GM23338 (cell line): ENCODE measurements at regions not wholly inside any gene's neighbourhood (a gene's known extent, or its start where the extent isn't known, plus 50 kb on each side); places are given as distances from the start of the nearest gene placed in this dataset.

Experiments
- ATAC-seq: fragments of 200-7000 bp; cut with Tn5 transposase; 3 replicates; pipeline ENCODE4 v1.9.1; 2020
- DNase-seq: peaks from one replicate; pipeline ENCODE4 v3.0.0-alpha.2; 2015; ENCODE audit warnings: low spot score
- H2AFZ ChIP-seq: fragments of 200-600 bp; sonication (generic); 2 replicates; pipeline ENCODE4 v1.8.0; 2016; ENCODE audit warnings: antibody characterized with exemption, mild to moderate bottlenecking, moderate library complexity
- H3F3A ChIP-seq: fragments of 200-600 bp; sonication (generic); replicated peaks from 2 replicates; pipeline ENCODE4 v1.8.0; 2017; ENCODE audit warnings: antibody characterized with exemption, mixed run types, low read depth
- H3K27ac ChIP-seq: fragments of 200-600 bp; sonication (generic); 2 replicates; pipeline ENCODE4 v1.6.1; 2016; ENCODE audit warnings: low read depth
- H3K27me3 ChIP-seq: fragments of 200-600 bp; sonication (generic); 2 replicates; pipeline ENCODE4 v1.8.0; 2016; ENCODE audit warnings: mild to moderate bottlenecking, mixed run types, moderate library complexity; ENCODE audit not compliant: insufficient read depth
- H3K36me3 ChIP-seq: fragments of 200-600 bp; sonication (generic); 2 replicates; pipeline ENCODE4 v1.8.0; 2016; ENCODE audit warnings: mild to moderate bottlenecking; ENCODE audit not compliant: insufficient read depth
- H3K4me1 ChIP-seq: fragments of 200-600 bp; sonication (generic); 2 replicates; pipeline ENCODE4 v1.8.0; 2016; ENCODE audit warnings: mild to moderate bottlenecking, moderate library complexity; ENCODE audit not compliant: insufficient read depth
- H3K4me2 ChIP-seq: fragments of 200-600 bp; sonication (generic); 2 replicates; pipeline ENCODE4 v1.7.1; 2017; ENCODE audit warnings: mixed run types
- H3K4me3 ChIP-seq: fragments of 200-600 bp; sonication (generic); 2 replicates; pipeline ENCODE4 v1.6.1; 2016; ENCODE audit warnings: mixed run types
- H3K79me2 ChIP-seq: fragments of 200-600 bp; sonication (generic); replicated peaks from 2 replicates; pipeline ENCODE4 v1.8.0; 2017; ENCODE audit warnings: mild to moderate bottlenecking; ENCODE audit not compliant: insufficient read depth
- H3K9me2 ChIP-seq: fragments of 200-600 bp; sonication (generic); 2 replicates; pipeline ENCODE4 v1.8.0; 2017; ENCODE audit not compliant: insufficient read depth
- H4K20me1 ChIP-seq: fragments of 200-600 bp; sonication (generic); replicated peaks from 2 replicates; pipeline ENCODE4 v1.8.0; 2017; ENCODE audit warnings: mild to moderate bottlenecking; ENCODE audit not compliant: insufficient read depth
- H3K27ac Mint-ChIP-seq: 2 replicates; pipeline ENCODE4 v1.8.0; 2020; ENCODE audit warnings: inconsistent platforms, mild to moderate bottlenecking, moderate library complexity, mixed read lengths
- H3K27me3 Mint-ChIP-seq: 3 replicates; pipeline ENCODE4 v1.8.0; 2022; ENCODE audit warnings: low read depth, mild to moderate bottlenecking, moderate library complexity, mixed read lengths, inconsistent platforms; ENCODE audit not compliant: insufficient read depth, poor library complexity
- H3K36me3 Mint-ChIP-seq: 3 replicates; pipeline ENCODE4 v1.8.0; 2021; ENCODE audit warnings: low read depth, mild to moderate bottlenecking, inconsistent platforms, moderate library complexity, mixed read lengths
- H3K4me1 Mint-ChIP-seq: 3 replicates; pipeline ENCODE4 v1.8.0; 2020; ENCODE audit warnings: mild to moderate bottlenecking, inconsistent platforms, mixed read lengths
- H3K4me3 Mint-ChIP-seq: 3 replicates; pipeline ENCODE4 v1.8.0; 2021; ENCODE audit warnings: moderate library complexity, mild to moderate bottlenecking, inconsistent platforms, mixed read lengths
- H3K9me3 Mint-ChIP-seq: 3 replicates; pipeline ENCODE4 v1.8.0; 2020; ENCODE audit warnings: moderate library complexity, mild to moderate bottlenecking, inconsistent platforms, mixed read lengths
- CREB1 ChIP-seq: fragments of 250-450 bp; sonication (Bioruptor Pico); IDR thresholded peaks from 2 replicates; pipeline ENCODE4 v1.5.0; 2020; ENCODE audit warnings: low read depth, mild to moderate bottlenecking, moderate library complexity
- EZH2 ChIP-seq: fragments of 200-600 bp; sonication (generic); IDR thresholded peaks from one replicate; pipeline ENCODE4 v1.8.0; 2017; ENCODE audit warnings: antibody characterized with exemption, mild to moderate bottlenecking, low read depth; ENCODE audit not compliant: unreplicated experiment
- EZH2phosphoT487 ChIP-seq: fragments of 200-600 bp; sonication (generic); IDR thresholded peaks from one replicate; pipeline ENCODE4 v1.8.1; 2018; ENCODE audit warnings: antibody characterized with exemption; ENCODE audit not compliant: unreplicated experiment
- JUNB ChIP-seq: IDR thresholded peaks from one replicate; pipeline ENCODE4 v1.6.1; 2016; ENCODE audit warnings: antibody characterized with exemption; ENCODE audit not compliant: unreplicated experiment
- NANOG ChIP-seq: IDR thresholded peaks from 2 replicates; pipeline ENCODE4 v1.6.1; 2016; ENCODE audit warnings: antibody characterized with exemption, borderline replicate concordance
- REST ChIP-seq: IDR thresholded peaks from one replicate; pipeline ENCODE4 v1.6.1; 2018; ENCODE audit warnings: antibody characterized with exemption; ENCODE audit not compliant: unreplicated experiment
- STAT1 ChIP-seq: IDR thresholded peaks from one replicate; pipeline ENCODE4 v1.6.1; 2016; ENCODE audit warnings: antibody characterized with exemption; ENCODE audit not compliant: unreplicated experiment
- ZNF114 ChIP-seq: fragments of 250-450 bp; sonication (Bioruptor Pico); IDR thresholded peaks from 2 replicates; pipeline ENCODE4 v1.5.0; 2020; ENCODE audit warnings: mild to moderate bottlenecking, moderate library complexity
- TF ChIP-seq, protein P1 (sequence below), 2 experiments: fragments of 200-600 bp in 1 of 2; sonication (generic) in 1 of 2; conservative IDR thresholded peaks; 2 replicates each; pipeline versions ENCODE4 v1.5.1 to v1.6.1; 2016 to 2017; ENCODE audit warnings: antibody characterized with exemption in 2 of 2, low read depth in 2 of 2, mild to moderate bottlenecking in 2 of 2, moderate library complexity in 1 of 2
- TF ChIP-seq, protein P2 (sequence below): fragments of 250-450 bp; sonication (Bioruptor Pico); IDR thresholded peaks from 2 replicates; pipeline ENCODE4 v1.5.0; 2020; ENCODE audit warnings: mild to moderate bottlenecking, moderate library complexity

GRCh38 chr3:43212914-43213611 is 73.3 kb upstream of the SNRK start (continued):
- TF ChIP-seq, protein P1, sequence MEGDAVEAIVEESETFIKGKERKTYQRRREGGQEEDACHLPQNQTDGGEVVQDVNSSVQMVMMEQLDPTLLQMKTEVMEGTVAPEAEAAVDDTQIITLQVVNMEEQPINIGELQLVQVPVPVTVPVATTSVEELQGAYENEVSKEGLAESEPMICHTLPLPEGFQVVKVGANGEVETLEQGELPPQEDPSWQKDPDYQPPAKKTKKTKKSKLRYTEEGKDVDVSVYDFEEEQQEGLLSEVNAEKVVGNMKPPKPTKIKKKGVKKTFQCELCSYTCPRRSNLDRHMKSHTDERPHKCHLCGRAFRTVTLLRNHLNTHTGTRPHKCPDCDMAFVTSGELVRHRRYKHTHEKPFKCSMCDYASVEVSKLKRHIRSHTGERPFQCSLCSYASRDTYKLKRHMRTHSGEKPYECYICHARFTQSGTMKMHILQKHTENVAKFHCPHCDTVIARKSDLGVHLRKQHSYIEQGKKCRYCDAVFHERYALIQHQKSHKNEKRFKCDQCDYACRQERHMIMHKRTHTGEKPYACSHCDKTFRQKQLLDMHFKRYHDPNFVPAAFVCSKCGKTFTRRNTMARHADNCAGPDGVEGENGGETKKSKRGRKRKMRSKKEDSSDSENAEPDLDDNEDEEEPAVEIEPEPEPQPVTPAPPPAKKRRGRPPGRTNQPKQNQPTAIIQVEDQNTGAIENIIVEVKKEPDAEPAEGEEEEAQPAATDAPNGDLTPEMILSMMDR (conservative IDR thresholded peaks at IDR 0.05; ENCODE audit: low read depth in 2 of 2): no peak
- TF ChIP-seq NANOG (no peak), CREB1 (CRISPR knock-in tag) (no peak), EZH2phosphoT487 (no peak)

DNA sequence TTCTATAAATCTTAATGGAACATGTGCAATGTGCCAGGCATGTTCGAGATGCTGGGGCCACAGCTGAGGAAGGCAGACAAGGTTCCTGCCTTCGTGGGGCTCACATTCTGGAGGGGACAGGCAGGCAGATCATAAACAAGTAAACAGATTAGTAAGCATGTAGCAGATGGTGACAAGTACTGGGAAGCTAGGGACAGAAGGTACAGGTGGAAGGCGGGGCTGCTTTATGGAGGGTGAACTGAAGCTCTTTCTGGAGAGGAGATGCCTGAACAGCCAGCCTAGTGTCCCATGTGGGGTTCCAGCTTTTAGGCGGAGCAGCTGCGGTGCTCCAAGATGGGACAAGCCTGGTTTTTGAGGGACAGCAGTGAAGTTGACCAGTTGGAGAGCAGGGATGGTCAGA is 74.7 kb upstream of the SNRK start:
- no peaks in the 10 kb centered on the region for H3K36me3 Mint-ChIP-seq
- Histone ChIP-seq H3F3A (no peaks in the 10 kb centered on the region), H3K27me3 (no peaks in the 10 kb centered on the region), H3K27ac (no peak overlapping the region), H3K36me3 (no peaks in the 10 kb centered on the region), H2AFZ (no peak overlapping the region), H3K4me1 (no peaks in the 10 kb centered on the region), H3K4me2 (no peak overlapping the region), H4K20me1 (no peaks in the 10 kb centered on the region), H3K79me2 (no peaks in the 10 kb centered on the region), H3K9me2 (peaks cover 8% of the 10 kb centered on the region; the same call in 1 of the 2 replicates), H3K4me3 (no peak overlapping the region)
- no peak for DNase-seq
- no peaks in the 10 kb centered on the region for H3K27me3 Mint-ChIP-seq
- H3K4me3 Mint-ChIP-seq: no peak overlapping the region
- no peaks in the 10 kb centered on the region for H3K9me3 Mint-ChIP-seq
- H3K4me1 Mint-ChIP-seq: peaks cover 1% of the 10 kb centered on the region; the same call in 1 of the 3 replicates
- ATAC-seq: no peak
- H3K27ac Mint-ChIP-seq: no peak overlapping the region
- TF ChIP-seq EZH2phosphoT487 (no peak), EZH2 (no peak), ZNF114 (CRISPR knock-in tag) (no peak), JUNB (no peak), REST (no peak), CREB1 (CRISPR knock-in tag) (no peak), STAT1 (no peak)
- TF ChIP-seq, protein P2, sequence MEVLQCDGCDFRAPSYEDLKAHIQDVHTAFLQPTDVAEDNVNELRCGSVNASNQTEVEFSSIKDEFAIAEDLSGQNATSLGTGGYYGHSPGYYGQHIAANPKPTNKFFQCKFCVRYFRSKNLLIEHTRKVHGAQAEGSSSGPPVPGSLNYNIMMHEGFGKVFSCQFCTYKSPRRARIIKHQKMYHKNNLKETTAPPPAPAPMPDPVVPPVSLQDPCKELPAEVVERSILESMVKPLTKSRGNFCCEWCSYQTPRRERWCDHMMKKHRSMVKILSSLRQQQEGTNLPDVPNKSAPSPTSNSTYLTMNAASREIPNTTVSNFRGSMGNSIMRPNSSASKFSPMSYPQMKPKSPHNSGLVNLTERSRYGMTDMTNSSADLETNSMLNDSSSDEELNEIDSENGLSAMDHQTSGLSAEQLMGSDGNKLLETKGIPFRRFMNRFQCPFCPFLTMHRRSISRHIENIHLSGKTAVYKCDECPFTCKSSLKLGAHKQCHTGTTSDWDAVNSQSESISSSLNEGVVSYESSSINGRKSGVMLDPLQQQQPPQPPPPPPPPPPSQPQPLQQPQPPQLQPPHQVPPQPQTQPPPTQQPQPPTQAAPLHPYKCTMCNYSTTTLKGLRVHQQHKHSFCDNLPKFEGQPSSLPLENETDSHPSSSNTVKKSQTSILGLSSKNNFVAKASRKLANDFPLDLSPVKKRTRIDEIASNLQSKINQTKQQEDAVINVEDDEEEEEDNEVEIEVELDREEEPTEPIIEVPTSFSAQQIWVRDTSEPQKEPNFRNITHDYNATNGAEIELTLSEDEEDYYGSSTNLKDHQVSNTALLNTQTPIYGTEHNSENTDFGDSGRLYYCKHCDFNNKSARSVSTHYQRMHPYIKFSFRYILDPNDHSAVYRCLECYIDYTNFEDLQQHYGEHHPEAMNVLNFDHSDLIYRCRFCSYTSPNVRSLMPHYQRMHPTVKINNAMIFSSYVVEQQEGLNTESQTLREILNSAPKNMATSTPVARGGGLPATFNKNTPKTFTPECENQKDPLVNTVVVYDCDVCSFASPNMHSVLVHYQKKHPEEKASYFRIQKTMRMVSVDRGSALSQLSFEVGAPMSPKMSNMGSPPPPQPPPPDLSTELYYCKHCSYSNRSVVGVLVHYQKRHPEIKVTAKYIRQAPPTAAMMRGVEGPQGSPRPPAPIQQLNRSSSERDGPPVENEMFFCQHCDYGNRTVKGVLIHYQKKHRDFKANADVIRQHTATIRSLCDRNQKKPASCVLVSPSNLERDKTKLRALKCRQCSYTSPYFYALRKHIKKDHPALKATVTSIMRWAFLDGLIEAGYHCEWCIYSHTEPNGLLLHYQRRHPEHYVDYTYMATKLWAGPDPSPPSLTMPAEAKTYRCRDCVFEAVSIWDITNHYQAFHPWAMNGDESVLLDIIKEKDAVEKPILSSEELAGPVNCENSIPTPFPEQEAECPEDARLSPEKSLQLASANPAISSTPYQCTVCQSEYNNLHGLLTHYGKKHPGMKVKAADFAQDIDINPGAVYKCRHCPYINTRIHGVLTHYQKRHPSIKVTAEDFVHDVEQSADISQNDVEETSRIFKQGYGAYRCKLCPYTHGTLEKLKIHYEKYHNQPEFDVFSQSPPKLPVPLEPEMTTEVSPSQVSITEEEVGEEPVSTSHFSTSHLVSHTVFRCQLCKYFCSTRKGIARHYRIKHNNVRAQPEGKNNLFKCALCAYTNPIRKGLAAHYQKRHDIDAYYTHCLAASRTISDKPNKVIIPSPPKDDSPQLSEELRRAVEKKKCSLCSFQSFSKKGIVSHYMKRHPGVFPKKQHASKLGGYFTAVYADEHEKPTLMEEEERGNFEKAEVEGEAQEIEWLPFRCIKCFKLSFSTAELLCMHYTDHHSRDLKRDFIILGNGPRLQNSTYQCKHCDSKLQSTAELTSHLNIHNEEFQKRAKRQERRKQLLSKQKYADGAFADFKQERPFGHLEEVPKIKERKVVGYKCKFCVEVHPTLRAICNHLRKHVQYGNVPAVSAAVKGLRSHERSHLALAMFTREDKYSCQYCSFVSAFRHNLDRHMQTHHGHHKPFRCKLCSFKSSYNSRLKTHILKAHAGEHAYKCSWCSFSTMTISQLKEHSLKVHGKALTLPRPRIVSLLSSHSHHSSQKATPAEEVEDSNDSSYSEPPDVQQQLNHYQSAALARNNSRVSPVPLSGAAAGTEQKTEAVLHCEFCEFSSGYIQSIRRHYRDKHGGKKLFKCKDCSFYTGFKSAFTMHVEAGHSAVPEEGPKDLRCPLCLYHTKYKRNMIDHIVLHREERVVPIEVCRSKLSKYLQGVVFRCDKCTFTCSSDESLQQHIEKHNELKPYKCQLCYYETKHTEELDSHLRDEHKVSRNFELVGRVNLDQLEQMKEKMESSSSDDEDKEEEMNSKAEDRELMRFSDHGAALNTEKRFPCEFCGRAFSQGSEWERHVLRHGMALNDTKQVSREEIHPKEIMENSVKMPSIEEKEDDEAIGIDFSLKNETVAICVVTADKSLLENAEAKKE (CRISPR knock-in tag): no peak
- TF ChIP-seq, protein P1 (conservative IDR thresholded peaks at IDR 0.05; ENCODE audit: low read depth in 2 of 2): no peak
